ENCODE measurements at regions not wholly inside any gene's neighbourhood (a gene's known extent, or its start where the extent isn't known, plus 50 kb on each side); places are given as distances from the start of the nearest gene placed in this dataset.

DNA sequence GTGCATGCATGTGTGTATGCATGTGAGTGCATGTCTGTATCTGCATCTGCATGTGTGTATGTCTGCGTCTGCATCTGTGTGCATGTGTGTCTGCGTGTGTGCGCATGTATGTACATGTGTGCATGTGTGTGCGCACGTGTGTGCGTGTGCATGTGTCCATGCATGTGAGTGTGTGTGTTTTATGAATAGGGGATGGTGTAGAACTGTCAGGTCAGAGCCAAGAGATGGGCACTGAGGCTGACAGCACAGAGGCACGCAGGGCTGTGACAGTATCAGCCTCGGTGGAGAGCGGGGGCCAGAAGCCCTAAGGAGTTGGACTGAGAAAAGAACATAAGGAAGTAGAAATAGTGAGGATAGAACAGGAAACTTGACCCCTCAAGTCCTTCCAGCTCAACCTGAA lies 494.0 kb upstream of the MYT1L start:
- no peak for TF ChIP-seq CTCF (conservative IDR thresholded peaks at IDR 0.05 in 1 of 2, IDR thresholded peaks at IDR 0.05 in 1 of 2; ENCODE audit: low read depth in 1 of 2, low read length in 2 of 2)
- TF ChIP-seq EZH2 (IDR thresholded peaks at IDR 0.05; ENCODE audit: low read length, missing control alignments) = no peak

All from fibroblast of lung (primary cell).